Gastrocnemius medialis (tissue), 4 donors: ENCODE measurements at regions not wholly inside any gene's neighbourhood (a gene's known extent, or its start where the extent isn't known, plus 50 kb on each side); places are given as distances from the start of the nearest gene placed in this dataset.

Experiments used
- ATAC-seq, 2 donors: fragments of 150-250 bp; one replicate each; pipeline ENCODE4 v1.9.1; 2016
- DNase-seq, 2 donors: peaks; one replicate each; pipeline ENCODE4 v3.0.0-alpha.2; 2019
- H3K27ac ChIP-seq, 4 donors: fragments of 200-600 bp; sonication (generic); 1 replicate in 1 of 4; 2 replicates in 3 of 4; pipeline ENCODE4 v1.5.1; 2016 to 2018; ENCODE audit warnings: mild to moderate bottlenecking in 2 of 4, moderate library complexity in 1 of 4
- H3K27me3 ChIP-seq, 3 donors: fragments of 200-600 bp; sonication (generic) in 2 of 3; 1 replicate in 1 of 3; 2 replicates in 2 of 3; pipeline versions ENCODE4 v1.5.1 to v1.6.0; 2016 to 2019; ENCODE audit warnings: mild to moderate bottlenecking in 1 of 3, moderate library complexity in 1 of 3
- H3K36me3 ChIP-seq, 2 donors: fragments of 200-600 bp; sonication (generic) in 1 of 2; one replicate each; pipeline ENCODE4 v1.5.1; 2017 to 2018
- H3K4me1 ChIP-seq, 2 donors: fragments of 200-600 bp; sonication (generic) in 1 of 2; one replicate each; pipeline ENCODE4 v1.5.1; 2016 to 2017; ENCODE audit warnings: mild to moderate bottlenecking in 2 of 2
- H3K4me3 ChIP-seq, 4 donors: fragments of 200-600 bp; sonication (generic) in 3 of 4; 1 replicate in 1 of 4; 2 replicates in 3 of 4; pipeline ENCODE4 v1.5.1; 2016 to 2019; ENCODE audit warnings: mild to moderate bottlenecking in 2 of 4
- H3K9me3 ChIP-seq, 3 donors: fragments of 200-600 bp; sonication (generic) in 2 of 3; 1 replicate in 1 of 3; 2 replicates in 2 of 3; pipeline ENCODE4 v1.5.1; 2016 to 2019
- CTCF ChIP-seq, 5 experiments: fragments of 450-650 bp in 3 of 5; fragments of 200-600 bp in 2 of 5; sonication (generic) in 2 of 5; IDR thresholded peaks in 4 of 5; conservative IDR thresholded peaks in 1 of 5; 1 replicate in 4 of 5; 2 replicates in 1 of 5; pipeline ENCODE4 v1.5.1; 2016 to 2019; ENCODE audit warnings: antibody characterized with exemption in 5 of 5, mild to moderate bottlenecking in 3 of 5, moderate library complexity in 3 of 5
- POLR2A ChIP-seq, 2 donors: fragments of 450-650 bp; IDR thresholded peaks; one replicate each; pipeline ENCODE4 v1.6.1; 2017; ENCODE audit warnings: antibody characterized with exemption in 2 of 2, mild to moderate bottlenecking in 2 of 2, moderate library complexity in 2 of 2
- in situ Hi-C, 4 donors: fragments of 200-750 bp; cut with MboI; loops; one replicate each; pipeline versions ENCODE4 v1.15.0 to v1.8.0; 2017; ENCODE audit warnings: low sequenced_read_pairs in 4 of 4
- intact Hi-C: fragments of 100-400 bp; cut with DNase I; formaldehyde crosslinking; loops from one replicate; pipeline ENCODE4 v1.15.1; 2023; ENCODE audit warnings: low total_unique reads

GRCh38 chr15:46617507-46617906, 982.7 kb downstream of the SQOR start:
- Histone ChIP-seq H3K4me3 (no peak overlapping the region), H3K9me3 (no peaks in the 10 kb centered on the region), H3K27ac (no peak overlapping the region), H3K36me3 (no peaks in the 10 kb centered on the region), H3K4me1 (no peaks in the 10 kb centered on the region), H3K27me3 (no peaks in the 10 kb centered on the region)
- in situ Hi-C loops = no loop called here
- DNase-seq = no peak
- TF ChIP-seq POLR2A (IDR thresholded peaks at IDR 0.05) (no peak), CTCF (IDR thresholded peaks at IDR 0.05 in 4 of 5, conservative IDR thresholded peaks at IDR 0.05 in 1 of 5) (no peak)
- ATAC-seq = no peak
- intact Hi-C loops = no loop called here

- DNase-seq (no peak), ATAC-seq (no peak)
- Histone ChIP-seq H3K4me3 (no peak overlapping the region), H3K27ac (no peak overlapping the region), H3K9me3 (no peaks in the 10 kb centered on the region), H3K27me3 (no peaks in the 10 kb centered on the region), H3K36me3 (no peaks in the 10 kb centered on the region), H3K4me1 (no peaks in the 10 kb centered on the region)
- intact Hi-C loops = no loop called here
- in situ Hi-C loops = no loop called here
- TF ChIP-seq POLR2A (IDR thresholded peaks at IDR 0.05) (no peak), CTCF (IDR thresholded peaks at IDR 0.05 in 4 of 5, conservative IDR thresholded peaks at IDR 0.05 in 1 of 5) (no peak)
These were observed 984.2 kb downstream of the SQOR start for GRCh38 chr15:46618984-46619383.

- Histone ChIP-seq H3K4me1 (no peaks in the 10 kb centered on the region), H3K36me3 (no peaks in the 10 kb centered on the region), H3K4me3 (no peak overlapping the region), H3K27me3 (no peaks in the 10 kb centered on the region), H3K27ac (no peak overlapping the region), H3K9me3 (no peaks in the 10 kb centered on the region)
- ATAC-seq (no peak), DNase-seq (no peak)
- intact Hi-C loops (no loop called here), in situ Hi-C loops (no loop called here)
- no peak for TF ChIP-seq CTCF (IDR thresholded peaks at IDR 0.05 in 4 of 5, conservative IDR thresholded peaks at IDR 0.05 in 1 of 5)
- no peak for TF ChIP-seq POLR2A (IDR thresholded peaks at IDR 0.05)
These were observed 985.7 kb downstream of the SQOR start for GRCh38 chr15:46620392-46621013.

GRCh38 chr15:46622851-46623250, 988.0 kb downstream of the SQOR start:
- Histone ChIP-seq H3K27ac (no peak overlapping the region), H3K27me3 (no peaks in the 10 kb centered on the region), H3K4me1 (no peaks in the 10 kb centered on the region), H3K4me3 (no peak overlapping the region), H3K36me3 (no peaks in the 10 kb centered on the region), H3K9me3 (no peaks in the 10 kb centered on the region)
- intact Hi-C loops (no loop called here), in situ Hi-C loops (no loop called here)
- no peak for ATAC-seq
- TF ChIP-seq CTCF (IDR thresholded peaks at IDR 0.05 in 4 of 5, conservative IDR thresholded peaks at IDR 0.05 in 1 of 5) (no peak), POLR2A (IDR thresholded peaks at IDR 0.05) (no peak)
- no peak for DNase-seq

GRCh38 chr15:46636206-46636605, 1001.4 kb downstream of the SQOR start:
- Histone ChIP-seq H3K27ac (no peak overlapping the region), H3K9me3 (no peaks in the 10 kb centered on the region), H3K4me3 (no peak overlapping the region), H3K4me1 (no peaks in the 10 kb centered on the region), H3K36me3 (no peaks in the 10 kb centered on the region), H3K27me3 (no peaks in the 10 kb centered on the region)
- TF ChIP-seq CTCF (IDR thresholded peaks at IDR 0.05 in 4 of 5, conservative IDR thresholded peaks at IDR 0.05 in 1 of 5) = no peak
- no peak for TF ChIP-seq POLR2A (IDR thresholded peaks at IDR 0.05)
- intact Hi-C loops = no loop called here
- in situ Hi-C loops = no loop called here
- no peak for DNase-seq
- no peak for ATAC-seq
